Lung microvascular endothelial cell (primary cell): ENCODE measurements at regions not wholly inside any gene's neighbourhood (a gene's known extent, or its start where the extent isn't known, plus 50 kb on each side); places are given as distances from the start of the nearest gene placed in this dataset.

ENCODE experiments used
- DNase-seq, 2 donors: peaks; one replicate each; pipeline versions ENCODE4 v3.0.0 to v3.0.0-alpha.2; 2010; ENCODE audit warnings: low read depth in 2 of 2

DNA sequence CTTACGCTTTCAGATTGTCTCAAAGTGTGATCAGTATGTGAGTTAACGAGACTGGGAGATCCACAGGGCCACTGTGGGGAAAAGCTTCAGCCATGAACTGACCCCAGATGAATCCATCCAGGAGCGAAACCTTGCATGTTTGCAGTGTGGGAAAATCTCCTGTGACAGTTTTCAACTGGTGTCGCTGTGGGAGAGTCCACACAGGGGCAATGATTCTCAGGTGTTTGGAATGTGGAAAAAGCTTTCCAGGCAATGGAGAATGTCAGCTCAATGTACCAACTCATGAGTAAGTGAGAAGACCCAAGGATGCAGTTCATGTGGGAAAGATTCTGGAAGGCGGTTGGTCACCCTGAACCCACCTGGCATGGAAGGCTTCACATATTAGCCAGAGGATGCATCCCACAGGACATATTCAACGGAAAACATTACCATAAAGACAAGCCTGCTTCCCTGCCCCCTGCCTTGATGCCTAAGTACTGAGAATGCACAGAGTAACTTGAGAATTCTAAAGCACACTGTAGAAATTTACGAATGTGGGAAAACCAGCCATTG, 204.1 kb upstream of the BMPER start:
- no peak for DNase-seq

DNA sequence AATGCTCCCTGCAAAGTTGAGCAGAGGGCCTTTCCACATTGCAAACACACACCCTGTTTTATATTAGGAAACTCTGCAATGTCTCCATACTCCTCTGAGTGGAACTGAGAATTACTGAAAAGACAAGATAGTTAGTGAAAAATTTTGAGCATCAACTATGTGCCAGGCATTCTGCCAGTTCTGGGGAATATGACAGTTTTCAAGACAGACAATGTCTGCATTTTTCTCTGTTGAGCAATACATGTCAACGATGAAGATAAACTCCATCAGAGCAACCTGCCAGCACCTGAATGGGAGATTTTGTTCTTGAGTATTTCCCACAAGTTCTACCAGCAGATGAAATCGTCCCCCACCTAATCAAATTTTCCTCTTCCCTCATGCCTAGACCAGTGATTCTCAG, 203.4 kb upstream of the BMPER start:
- DNase-seq = no peak

DNA sequence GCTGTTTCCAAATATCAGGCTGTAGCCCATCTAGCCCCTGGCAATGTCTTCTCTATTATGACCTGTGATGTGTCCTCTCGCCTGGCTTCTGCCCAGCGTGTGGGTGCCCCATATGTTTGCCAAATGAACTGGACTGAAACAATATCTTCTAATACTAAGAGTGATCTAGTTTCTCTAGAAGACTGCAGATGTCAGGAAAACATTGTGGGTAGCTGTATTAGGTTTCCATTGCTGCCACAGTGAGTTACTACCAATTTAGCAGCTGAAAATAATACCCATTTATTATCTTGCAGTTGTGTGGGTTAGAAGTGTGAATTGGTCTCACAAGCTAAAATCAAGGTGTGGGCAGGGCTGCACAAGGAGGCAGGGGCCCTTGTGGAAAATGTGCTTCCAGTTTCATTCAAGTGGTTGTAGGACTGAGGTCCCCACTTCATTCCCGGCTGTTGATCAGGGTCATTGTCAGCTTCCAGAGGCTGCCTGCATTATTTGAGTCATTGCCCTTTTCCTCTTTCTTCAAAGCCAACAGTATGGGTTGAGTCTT, 202.8 kb upstream of the BMPER start:
- DNase-seq = no peak

- no peak for DNase-seq
These were observed 200.0 kb upstream of the BMPER start for GRCh38 chr7:33705333-33705833.

GRCh38 chr7:33706186-33706585, 199.2 kb upstream of the BMPER start:
- no peak for DNase-seq

- DNase-seq = peak in 1 of 2 donors; percentile 60
These were observed 198.6 kb upstream of the BMPER start for GRCh38 chr7:33706771-33707200.

GRCh38 chr7:33707427-33707826, 197.9 kb upstream of the BMPER start:
- peak in 1 of 2 donors; percentile 48 for DNase-seq

- DNase-seq = no peak
These were observed 194.7 kb upstream of the BMPER start for GRCh38 chr7:33710608-33711007.

DNA sequence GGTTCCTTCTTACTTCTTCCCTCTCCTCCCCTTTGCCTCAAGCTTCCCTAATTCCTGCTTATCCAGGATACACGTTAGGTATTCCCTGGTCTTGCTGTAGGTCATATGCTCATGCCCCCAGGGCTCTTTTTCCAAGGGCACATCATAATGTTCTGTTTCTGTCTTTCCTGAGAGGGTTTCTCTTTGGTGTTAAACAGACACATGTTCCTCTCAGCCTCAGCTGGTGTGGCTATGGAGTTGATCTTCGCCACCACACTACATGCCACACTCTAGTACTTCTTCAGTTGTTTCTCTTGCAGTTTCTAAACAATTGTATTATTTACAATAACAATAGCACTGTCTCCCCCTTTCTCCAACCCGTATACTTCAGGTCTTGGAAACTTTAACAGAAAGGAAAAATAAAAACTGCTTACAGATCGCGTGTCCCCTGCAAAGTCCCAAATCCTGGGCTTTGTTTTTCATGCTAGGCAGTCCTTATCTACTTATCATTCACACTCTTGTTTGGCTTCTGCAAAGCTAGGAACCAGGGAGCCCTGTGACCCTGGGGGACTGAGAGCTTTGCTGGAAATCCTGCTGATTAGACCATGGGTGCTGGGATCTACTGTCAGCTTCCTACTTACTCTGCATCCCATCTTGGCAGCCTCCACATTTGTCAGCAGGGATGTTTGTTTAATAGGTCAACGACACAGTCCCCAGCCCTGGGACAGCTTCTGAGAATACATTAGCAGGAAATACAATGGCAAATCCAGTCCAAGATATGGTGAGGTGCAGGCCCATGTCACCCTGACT, 193.9 kb upstream of the BMPER start:
- peak in 1 of 2 donors; percentile 34 for DNase-seq

DNA sequence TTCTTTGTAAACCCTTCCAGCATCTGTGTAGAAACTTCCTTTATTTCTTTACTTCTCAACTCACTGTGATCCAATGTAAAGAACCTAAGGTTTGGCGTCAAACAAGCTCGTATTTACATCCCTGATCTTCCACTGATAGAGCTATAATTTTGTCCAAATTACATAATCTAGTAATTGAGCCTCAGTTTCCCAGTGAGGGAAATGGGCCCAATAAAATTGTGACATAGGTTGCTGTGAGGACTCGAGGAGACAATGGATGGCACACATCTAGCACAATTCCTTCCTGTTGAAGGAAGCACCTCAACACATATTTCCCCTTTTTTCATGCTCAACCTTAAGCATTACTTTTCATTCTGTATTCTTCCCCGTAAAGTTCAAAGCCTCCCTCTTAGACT, 193.3 kb upstream of the BMPER start:
- DNase-seq = no peak

DNA sequence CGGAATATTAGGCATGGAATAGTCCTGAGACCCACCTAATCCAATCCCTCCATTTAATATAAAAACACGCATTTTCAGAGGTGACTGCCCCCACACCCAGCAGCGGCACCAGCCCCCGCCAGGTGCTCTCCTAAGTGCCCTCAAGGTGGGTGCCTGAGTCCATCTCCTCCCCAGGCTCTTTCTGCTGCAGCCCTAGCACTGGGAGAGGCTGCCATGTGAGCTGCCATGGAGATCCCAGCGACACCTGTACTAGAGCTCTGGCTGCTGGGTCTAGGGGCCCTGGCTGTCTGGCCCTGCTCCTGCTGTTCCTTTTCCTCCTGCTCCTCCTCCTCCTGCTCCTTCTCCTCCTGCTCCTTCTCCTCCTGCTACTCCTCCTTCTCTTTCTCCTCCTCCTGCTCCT, 191.1 kb upstream of the BMPER start:
- DNase-seq = no peak

GRCh38 chr7:33716581-33717477, 188.5 kb upstream of the BMPER start:
- peak; percentile 70 to 73 for DNase-seq

GRCh38 chr7:33719059-33719581, 186.2 kb upstream of the BMPER start:
- DNase-seq = no peak

DNA sequence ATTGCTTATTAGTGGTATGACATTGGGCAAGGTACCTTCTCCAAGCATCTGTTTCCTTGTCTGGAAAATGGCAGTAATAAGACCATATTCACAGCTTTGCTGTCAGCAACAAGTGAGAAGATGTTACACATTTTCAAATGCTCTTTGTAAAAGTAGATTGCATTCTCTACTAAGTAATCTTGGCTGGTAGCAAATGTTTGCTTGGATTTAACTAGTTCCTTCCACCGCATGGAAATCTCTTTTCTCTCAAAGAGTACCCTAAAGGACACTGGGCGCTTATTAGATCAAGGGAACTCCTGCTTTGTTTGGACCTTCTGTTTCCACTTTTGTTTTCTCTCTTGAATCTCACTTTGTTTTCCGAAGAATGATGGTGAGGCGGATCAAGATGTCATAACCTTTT, 185.2 kb upstream of the BMPER start:
- DNase-seq = no peak

- DNase-seq = no peak
These were observed 184.5 kb upstream of the BMPER start for GRCh38 chr7:33720870-33721269.

- no peak for DNase-seq
These were observed 183.4 kb upstream of the BMPER start for GRCh38 chr7:33721895-33722294.

GRCh38 chr7:33722383-33723101, 182.8 kb upstream of the BMPER start:
- peak; percentile 59 to 67 for DNase-seq

GRCh38 chr7:33724201-33724600, 181.1 kb upstream of the BMPER start:
- DNase-seq = no peak

GRCh38 chr7:33725111-33726025, 180.0 kb upstream of the BMPER start:
- peak; percentile 69 to 80 for DNase-seq

- peak; percentile 36 to 50 for DNase-seq
These were observed 178.8 kb upstream of the BMPER start for GRCh38 chr7:33726582-33726981.
